Mucosa of descending colon (tissue), 3 donors: ENCODE measurements at regions not wholly inside any gene's neighbourhood (a gene's known extent, or its start where the extent isn't known, plus 50 kb on each side); places are given as distances from the start of the nearest gene placed in this dataset.

Experiments
- ATAC-seq: fragments of 200-7000 bp; cut with Tn5 transposase; one replicate; pipeline ENCODE4 v1.9.1; 2020; ENCODE audit warnings: mild to moderate bottlenecking, moderate library complexity
- DNase-seq, 3 donors: peaks; one replicate each; pipeline ENCODE4 v3.0.0-alpha.2; 2020
- H3K36me3 ChIP-seq: fragments of 200-600 bp; one replicate; pipeline ENCODE4 v1.8.0; 2021; ENCODE audit warnings: low read depth, mild to moderate bottlenecking
- H3K4me1 ChIP-seq: fragments of 200-600 bp; one replicate; pipeline ENCODE4 v1.8.0; 2021; ENCODE audit warnings: low read depth, mild to moderate bottlenecking
- H3K4me3 ChIP-seq: fragments of 200-600 bp; one replicate; pipeline ENCODE4 v1.8.0; 2021; ENCODE audit warnings: mild to moderate bottlenecking
- H3K9me3 ChIP-seq: fragments of 200-600 bp; one replicate; pipeline ENCODE4 v1.8.0; 2021; ENCODE audit warnings: mild to moderate bottlenecking
- intact Hi-C, 2 donors: fragments of 100-400 bp; cut with DNase I in 1 of 2; cut with micrococcal nuclease in 1 of 2; formaldehyde crosslinking; loops; one replicate each; pipeline versions ENCODE4 v1.11.0 to v1.11.1; 2022; cut with DNase I, micrococcal nuclease
- TF ChIP-seq, protein P1 (sequence below): fragments of 200-600 bp; IDR thresholded peaks from one replicate; pipeline ENCODE4 v1.8.0; 2022; ENCODE audit warnings: antibody characterized with exemption, mild to moderate bottlenecking
- donor health status: DM: no; HTN: no; CAD: no; lungs with moderate emphysema.
- donor health status: DM: no; HTN: no; CAD: no.
- donor health status: DM: no; HTN: yes; CAD: no.

- Histone ChIP-seq H3K4me3 (no peak overlapping the region), H3K9me3 (no peaks in the 10 kb centered on the region), H3K36me3 (no peaks in the 10 kb centered on the region), H3K4me1 (no peaks in the 10 kb centered on the region)
- intact Hi-C loops: no loop called here
- DNase-seq (no peak), ATAC-seq (no peak)
- TF ChIP-seq, protein P1, sequence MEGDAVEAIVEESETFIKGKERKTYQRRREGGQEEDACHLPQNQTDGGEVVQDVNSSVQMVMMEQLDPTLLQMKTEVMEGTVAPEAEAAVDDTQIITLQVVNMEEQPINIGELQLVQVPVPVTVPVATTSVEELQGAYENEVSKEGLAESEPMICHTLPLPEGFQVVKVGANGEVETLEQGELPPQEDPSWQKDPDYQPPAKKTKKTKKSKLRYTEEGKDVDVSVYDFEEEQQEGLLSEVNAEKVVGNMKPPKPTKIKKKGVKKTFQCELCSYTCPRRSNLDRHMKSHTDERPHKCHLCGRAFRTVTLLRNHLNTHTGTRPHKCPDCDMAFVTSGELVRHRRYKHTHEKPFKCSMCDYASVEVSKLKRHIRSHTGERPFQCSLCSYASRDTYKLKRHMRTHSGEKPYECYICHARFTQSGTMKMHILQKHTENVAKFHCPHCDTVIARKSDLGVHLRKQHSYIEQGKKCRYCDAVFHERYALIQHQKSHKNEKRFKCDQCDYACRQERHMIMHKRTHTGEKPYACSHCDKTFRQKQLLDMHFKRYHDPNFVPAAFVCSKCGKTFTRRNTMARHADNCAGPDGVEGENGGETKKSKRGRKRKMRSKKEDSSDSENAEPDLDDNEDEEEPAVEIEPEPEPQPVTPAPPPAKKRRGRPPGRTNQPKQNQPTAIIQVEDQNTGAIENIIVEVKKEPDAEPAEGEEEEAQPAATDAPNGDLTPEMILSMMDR: no peak
Observed at GRCh38 chr3:177882124-177882648, 654.0 kb upstream of the KCNMB2 start.

- intact Hi-C loops: no loop called here
- DNase-seq (no peak), ATAC-seq (no peak)
- TF ChIP-seq, protein P1: no peak
- Histone ChIP-seq H3K36me3 (no peaks in the 10 kb centered on the region), H3K4me3 (no peak overlapping the region), H3K4me1 (no peaks in the 10 kb centered on the region), H3K9me3 (no peaks in the 10 kb centered on the region)
Observed at GRCh38 chr3:177883091-177883490, 653.1 kb upstream of the KCNMB2 start.

DNA sequence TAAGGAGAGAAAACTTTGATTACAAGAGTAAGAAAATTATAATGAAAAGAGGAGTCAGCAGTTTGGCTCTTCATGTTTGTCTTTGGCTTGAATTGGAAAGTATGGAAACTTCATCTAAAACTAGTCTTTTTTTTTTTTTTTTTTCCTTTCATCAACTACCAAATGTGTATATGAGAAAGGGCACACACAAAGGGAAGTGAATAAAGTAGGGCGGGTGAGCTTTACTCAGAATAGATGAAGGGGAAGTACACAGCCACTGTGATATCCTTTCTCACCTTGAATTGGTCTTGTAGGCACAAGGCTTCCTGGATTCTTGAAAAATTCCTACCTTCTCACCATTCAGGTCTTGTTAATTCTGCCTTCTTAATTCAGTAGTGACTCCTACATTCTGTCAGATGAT, 652.3 kb upstream of the KCNMB2 start:
- intact Hi-C loops: no loop called here
- Histone ChIP-seq H3K9me3 (no peaks in the 10 kb centered on the region), H3K36me3 (no peaks in the 10 kb centered on the region), H3K4me1 (no peaks in the 10 kb centered on the region), H3K4me3 (no peak overlapping the region)
- ATAC-seq (no peak), DNase-seq (no peak)
- TF ChIP-seq, protein P1: no peak

- TF ChIP-seq, protein P1: no peak
- no peak for ATAC-seq
- no peak for DNase-seq
- Histone ChIP-seq H3K4me3 (no peak overlapping the region), H3K9me3 (no peaks in the 10 kb centered on the region), H3K36me3 (no peaks in the 10 kb centered on the region), H3K4me1 (no peaks in the 10 kb centered on the region)
- intact Hi-C loops: no loop called here
Observed at GRCh38 chr3:177885063-177885462, 651.2 kb upstream of the KCNMB2 start.

DNA sequence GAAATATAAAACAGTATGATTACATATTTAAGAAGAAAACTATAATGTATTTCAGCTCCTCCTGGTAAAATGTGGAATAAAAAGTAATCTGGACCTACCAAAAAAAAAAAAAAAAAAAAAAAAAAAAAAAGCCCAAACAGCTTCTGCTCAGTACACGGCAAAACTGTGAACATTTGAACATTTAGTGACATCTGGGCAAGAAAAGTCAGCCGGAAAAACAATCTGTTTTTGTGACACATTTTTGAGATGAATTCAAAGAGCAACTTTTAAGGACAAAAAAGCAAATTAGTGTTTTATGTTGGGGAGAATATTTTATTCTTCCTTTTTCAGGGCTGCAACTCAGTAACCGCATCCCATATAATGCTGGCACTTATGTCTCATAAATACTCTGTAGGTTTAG, 649.7 kb upstream of the KCNMB2 start:
- ATAC-seq: no peak
- intact Hi-C loops: no loop called here
- Histone ChIP-seq H3K36me3 (no peaks in the 10 kb centered on the region), H3K4me1 (no peaks in the 10 kb centered on the region), H3K9me3 (no peaks in the 10 kb centered on the region), H3K4me3 (no peak overlapping the region)
- DNase-seq: no peak
- TF ChIP-seq, protein P1: no peak

DNA sequence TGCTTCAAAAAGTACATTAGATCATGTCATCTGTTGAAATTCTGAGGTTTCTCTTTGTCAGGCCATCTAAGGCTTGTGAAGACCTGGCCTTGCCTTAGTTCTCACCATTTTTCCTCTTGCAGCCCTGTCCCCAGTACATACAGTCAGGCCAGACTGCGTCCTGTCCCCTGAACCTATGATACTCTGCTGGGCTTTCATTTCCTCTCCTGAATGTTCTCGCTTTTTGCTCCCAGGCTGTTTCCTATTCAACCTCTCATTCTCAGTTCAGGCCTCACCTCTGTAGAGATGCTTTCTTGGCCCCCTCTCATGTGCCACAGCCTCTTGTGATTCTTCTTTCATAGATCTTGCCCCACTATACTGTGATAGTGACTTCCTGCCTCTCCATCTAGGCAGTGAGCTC, 648.8 kb upstream of the KCNMB2 start:
- TF ChIP-seq, protein P1: no peak
- DNase-seq (no peak), ATAC-seq (no peak)
- Histone ChIP-seq H3K4me3 (no peak overlapping the region), H3K9me3 (no peaks in the 10 kb centered on the region), H3K36me3 (no peaks in the 10 kb centered on the region), H3K4me1 (no peaks in the 10 kb centered on the region)
- intact Hi-C loops: no loop called here
